ENCODE measurements at regions not wholly inside any gene's neighbourhood (a gene's known extent, or its start where the extent isn't known, plus 50 kb on each side); places are given as distances from the start of the nearest gene placed in this dataset.

GRCh38 chr1:184254849-184255248 lies 132.0 kb upstream of the C1orf21 start:
- DNase-seq (ENCODE audit: low spot score): no peak
- 85% methylated on average over 3 of the region's 3 CpGs for WGBS
- Histone ChIP-seq H3K4me3 (no peak overlapping the region), H3K27me3 (replicated peaks; ENCODE audit: insufficient read depth) (no peaks in the 10 kb centered on the region), H3K9me3 (no peaks in the 10 kb centered on the region), H3K36me3 (no peaks in the 10 kb centered on the region), H3K27ac (no peak overlapping the region), H3K4me1 (replicated peaks) (no peaks in the 10 kb centered on the region)
- no peak for TF ChIP-seq CTCF (IDR thresholded peaks at IDR 0.05)
- TF ChIP-seq POLR2A (IDR thresholded peaks at IDR 0.05): no peak
- TF ChIP-seq POLR2AphosphoS5 (IDR thresholded peaks at IDR 0.05): no peak
- intact Hi-C loops (cut with DNase I): no loop called here

- Histone ChIP-seq H3K4me1 (replicated peaks) (no peaks in the 10 kb centered on the region), H3K4me3 (no peak overlapping the region), H3K36me3 (no peaks in the 10 kb centered on the region), H3K27me3 (replicated peaks; ENCODE audit: insufficient read depth) (no peaks in the 10 kb centered on the region), H3K9me3 (no peaks in the 10 kb centered on the region), H3K27ac (no peak overlapping the region)
- no peak for TF ChIP-seq POLR2A (IDR thresholded peaks at IDR 0.05)
- TF ChIP-seq POLR2AphosphoS5 (IDR thresholded peaks at IDR 0.05): no peak
- TF ChIP-seq CTCF (IDR thresholded peaks at IDR 0.05): no peak
- DNase-seq (ENCODE audit: low spot score): no peak
- intact Hi-C loops (cut with DNase I): no loop called here
Measured at GRCh38 chr1:184255560-184255959, 131.3 kb upstream of the C1orf21 start.

- no peaks in the 10 kb centered on the region for H3K27me3 ChIP-seq (replicated peaks; ENCODE audit: insufficient read depth)
- no peaks in the 10 kb centered on the region for H3K9me3 ChIP-seq
- no peak overlapping the region for H3K4me3 ChIP-seq
- 66% methylated on average over 5 of the region's 5 CpGs for WGBS
- H3K36me3 ChIP-seq: no peaks in the 10 kb centered on the region
- no peak for DNase-seq (ENCODE audit: low spot score)
- intact Hi-C loops (cut with DNase I): no loop called here
- H3K27ac ChIP-seq: no peak overlapping the region
- H3K4me1 ChIP-seq (replicated peaks): no peaks in the 10 kb centered on the region
- TF ChIP-seq POLR2AphosphoS5 (IDR thresholded peaks at IDR 0.05) (no peak), POLR2A (IDR thresholded peaks at IDR 0.05) (no peak), CTCF (IDR thresholded peaks at IDR 0.05) (no peak)
Measured at GRCh38 chr1:184257873-184258272, 129.0 kb upstream of the C1orf21 start.

- Histone ChIP-seq H3K27me3 (replicated peaks; ENCODE audit: insufficient read depth) (no peaks in the 10 kb centered on the region), H3K27ac (no peak overlapping the region), H3K9me3 (no peaks in the 10 kb centered on the region), H3K4me1 (replicated peaks) (no peaks in the 10 kb centered on the region), H3K36me3 (no peaks in the 10 kb centered on the region), H3K4me3 (no peak overlapping the region)
- no peak for TF ChIP-seq POLR2AphosphoS5 (IDR thresholded peaks at IDR 0.05)
- TF ChIP-seq CTCF (IDR thresholded peaks at IDR 0.05): no peak
- TF ChIP-seq POLR2A (IDR thresholded peaks at IDR 0.05): no peak
- 52% methylated on average over 3 of the region's 3 CpGs for WGBS
- DNase-seq (ENCODE audit: low spot score): no peak
- intact Hi-C loops (cut with DNase I): no loop called here
Measured at GRCh38 chr1:184258525-184258924, 128.3 kb upstream of the C1orf21 start.

GRCh38 chr1:184260382-184260781 lies 126.4 kb upstream of the C1orf21 start:
- TF ChIP-seq POLR2A (IDR thresholded peaks at IDR 0.05) (no peak), POLR2AphosphoS5 (IDR thresholded peaks at IDR 0.05) (no peak), CTCF (IDR thresholded peaks at IDR 0.05) (no peak)
- DNase-seq (ENCODE audit: low spot score): no peak
- no peaks in the 10 kb centered on the region for H3K27me3 ChIP-seq (replicated peaks; ENCODE audit: insufficient read depth)
- H3K4me3 ChIP-seq: no peak overlapping the region
- intact Hi-C loops (cut with DNase I): no loop called here
- no peaks in the 10 kb centered on the region for H3K4me1 ChIP-seq (replicated peaks)
- no peaks in the 10 kb centered on the region for H3K36me3 ChIP-seq
- H3K9me3 ChIP-seq: no peaks in the 10 kb centered on the region
- WGBS: 87% methylated on average over 1 of the region's 1 CpG
- H3K27ac ChIP-seq: no peak overlapping the region

All from prostate gland (tissue), 2 donors.